Activated B cell treated with CpG ODN at 0.5 μM for 24 hours (primary cell): ENCODE measurements at regions not wholly inside any gene's neighbourhood (a gene's known extent, or its start where the extent isn't known, plus 50 kb on each side); places are given as distances from the start of the nearest gene placed in this dataset.

Experiments used
- ATAC-seq: fragments of 200-7000 bp; cut with Tn5 transposase; one replicate; pipeline ENCODE4 v1.10.0; 2021; ENCODE audit warnings: low read depth, mild to moderate bottlenecking, moderate library complexity
- CTCF ChIA-PET: fragments of 350-600 bp; sonication (Branson Sonifier 250); formaldehyde crosslinking; loops from one replicate; lab custom pipeline; 2021; ENCODE audit warnings: antibody characterized with exemption; lab: Charles Lee
- POLR2A ChIA-PET: fragments of 350-600 bp; sonication (Branson Sonifier 250); formaldehyde crosslinking; loops from one replicate; lab custom pipeline; 2021; ENCODE audit warnings: antibody characterized with exemption; lab: Charles Lee
- DNase-seq: peaks from one replicate; pipeline ENCODE4 v3.0.0; 2022
- H3K27ac Mint-ChIP-seq: one replicate; pipeline ENCODE4 v1.8.0; 2020; ENCODE audit warnings: mixed read lengths
- H3K27me3 Mint-ChIP-seq: one replicate; pipeline ENCODE4 v1.8.0; 2021; ENCODE audit warnings: mixed read lengths
- H3K36me3 Mint-ChIP-seq: one replicate; pipeline ENCODE4 v1.8.0; 2021; ENCODE audit warnings: low read depth, mixed read lengths
- H3K4me1 Mint-ChIP-seq: one replicate; pipeline ENCODE4 v1.8.0; 2021; ENCODE audit warnings: mixed read lengths
- H3K4me3 Mint-ChIP-seq: one replicate; pipeline ENCODE4 v1.8.0; 2020; ENCODE audit warnings: mild to moderate bottlenecking, mixed read lengths
- H3K9me3 Mint-ChIP-seq: one replicate; pipeline ENCODE4 v1.8.0; 2020; ENCODE audit warnings: mixed read lengths
- CTCF ChIP-seq: fragments of 200-600 bp; IDR thresholded peaks from one replicate; pipeline ENCODE4 v1.8.0; 2022; ENCODE audit warnings: antibody characterized with exemption, mild to moderate bottlenecking
- intact Hi-C: fragments of 100-400 bp; cut with micrococcal nuclease; formaldehyde crosslinking; loops from one replicate; pipeline ENCODE4 v1.15.1; 2024

- H3K4me1 Mint-ChIP-seq = peaks cover 36% of the 10 kb centered on the region
- H3K36me3 Mint-ChIP-seq = no peaks in the 10 kb centered on the region
- H3K9me3 Mint-ChIP-seq = peaks cover 2% of the 10 kb centered on the region
- ATAC-seq = no peak
- DNase-seq = no peak
- ChIA-PET CTCF (no interaction called here), POLR2A (no interaction called here)
- H3K4me3 Mint-ChIP-seq = no peak overlapping the region
- intact Hi-C loops = no loop called here
- TF ChIP-seq CTCF = no peak
- no peak overlapping the region for H3K27ac Mint-ChIP-seq
- H3K27me3 Mint-ChIP-seq = peaks cover 6% of the 10 kb centered on the region
These were observed 80.3 kb downstream of the CDO1 start for GRCh38 chr5:115736004-115736689.

- CTCF ChIA-PET = no interaction called here
- Mint-ChIP-seq H3K27me3 (peaks cover 4% of the 10 kb centered on the region), H3K9me3 (peaks cover under 1% of the 10 kb centered on the region), H3K36me3 (no peaks in the 10 kb centered on the region), H3K4me1 (peaks cover 36% of the 10 kb centered on the region), H3K4me3 (peak overlapping the region; percentile 35), H3K27ac (no peak overlapping the region)
- TF ChIP-seq CTCF = no peak
- ATAC-seq (no peak), DNase-seq (no peak)
- POLR2A ChIA-PET = no interaction called here
- intact Hi-C loops = no loop called here
These were observed 81.1 kb downstream of the CDO1 start for GRCh38 chr5:115735108-115735998.

GRCh38 chr5:115733607-115734006 is 82.9 kb downstream of the CDO1 start:
- peaks cover 2% of the 10 kb centered on the region for H3K27me3 Mint-ChIP-seq
- DNase-seq = no peak
- H3K4me1 Mint-ChIP-seq = peaks cover 36% of the 10 kb centered on the region
- no peak overlapping the region for H3K4me3 Mint-ChIP-seq
- H3K27ac Mint-ChIP-seq = peak overlapping the region; percentile 58
- H3K9me3 Mint-ChIP-seq = no peaks in the 10 kb centered on the region
- ChIA-PET POLR2A (interaction anchor here (1.0 kb wide), 1 partner anchor 342 kb away, joined by 4 read pairs; no protein-coding TSS in a partner anchor), CTCF (no interaction called here)
- peak; percentile 71 for ATAC-seq
- intact Hi-C loops = no loop called here
- no peaks in the 10 kb centered on the region for H3K36me3 Mint-ChIP-seq
- TF ChIP-seq CTCF = no peak

GRCh38 chr5:115732026-115732425 is 84.4 kb downstream of the CDO1 start:
- ChIA-PET POLR2A (no interaction called here), CTCF (no interaction called here)
- Mint-ChIP-seq H3K9me3 (no peaks in the 10 kb centered on the region), H3K4me3 (no peak overlapping the region), H3K4me1 (peaks cover 36% of the 10 kb centered on the region), H3K36me3 (no peaks in the 10 kb centered on the region), H3K27ac (no peak overlapping the region), H3K27me3 (peaks cover 2% of the 10 kb centered on the region)
- DNase-seq = no peak
- TF ChIP-seq CTCF = no peak
- ATAC-seq = no peak
- intact Hi-C loops = no loop called here

GRCh38 chr5:115725522-115725921 is 90.9 kb downstream of the CDO1 start:
- no peak for DNase-seq
- Mint-ChIP-seq H3K27me3 (peaks cover 6% of the 10 kb centered on the region), H3K9me3 (no peaks in the 10 kb centered on the region), H3K27ac (no peak overlapping the region), H3K36me3 (no peaks in the 10 kb centered on the region), H3K4me1 (no peaks in the 10 kb centered on the region), H3K4me3 (no peak overlapping the region)
- no peak for TF ChIP-seq CTCF
- no peak for ATAC-seq
- ChIA-PET CTCF (no interaction called here), POLR2A (no interaction called here)
- intact Hi-C loops = no loop called here
